ENCODE measurements at regions not wholly inside any gene's neighbourhood (a gene's known extent, or its start where the extent isn't known, plus 50 kb on each side); places are given as distances from the start of the nearest gene placed in this dataset.
A peak's percentile ranks its signal among the peaks of the same experiment; 100 is the strongest.

- H3K27ac ChIP-seq (ENCODE audit: low read depth, low read length, poor library complexity, severe bottlenecking) = no peak overlapping the region
- no peak for DNase-seq (ENCODE audit: low spot score)
- intact Hi-C loops (cut with micrococcal nuclease; ENCODE audit: unreplicated experiment) = loop anchor here (5.0 kb wide), 1 partner anchor 50 kb away; no protein-coding TSS in a partner anchor
- H3K9me3 ChIP-seq (ENCODE audit: low read depth, low read length, poor library complexity, severe bottlenecking) = peaks cover 9% of the 10 kb centered on the region
- H3K27me3 ChIP-seq (replicated peaks; ENCODE audit: insufficient read depth, low read depth, low read length, poor library complexity) = no peaks in the 10 kb centered on the region
- TF ChIP-seq EZH2 (IDR thresholded peaks at IDR 0.05; ENCODE audit: borderline replicate concordance, low read depth, low read length, poor library complexity, severe bottlenecking) = no peak
- TF ChIP-seq CTCF (conservative IDR thresholded peaks at IDR 0.05; ENCODE audit: low read depth, low read length) = no peak
- BruUV-seq (replicated peaks) = no TSS peak
- H3K4me1 ChIP-seq (ENCODE audit: insufficient read depth, low read length, poor library complexity, severe bottlenecking) = no peaks in the 10 kb centered on the region
- ChIA-PET POLR2A (ENCODE audit: low non-redundant PET) (no interaction called here), CTCF (no interaction called here)
- H3K4me3 ChIP-seq (ENCODE audit: low read depth, low read length, poor library complexity, severe bottlenecking) = no peak overlapping the region
- no peaks in the 10 kb centered on the region for H3K36me3 ChIP-seq (ENCODE audit: insufficient read depth, low read length, poor library complexity, severe bottlenecking)
Observed at GRCh38 chr10:47151920-47152319, 148.1 kb upstream of the GDF10 start.

GRCh38 chr10:47152861-47153349 is 147.1 kb upstream of the GDF10 start:
- H3K36me3 ChIP-seq (ENCODE audit: insufficient read depth, low read length, poor library complexity, severe bottlenecking) = no peaks in the 10 kb centered on the region
- no peaks in the 10 kb centered on the region for H3K27me3 ChIP-seq (replicated peaks; ENCODE audit: insufficient read depth, low read depth, low read length, poor library complexity)
- no peak overlapping the region for H3K4me3 ChIP-seq (ENCODE audit: low read depth, low read length, poor library complexity, severe bottlenecking)
- ChIA-PET CTCF (no interaction called here), POLR2A (ENCODE audit: low non-redundant PET) (no interaction called here)
- BruUV-seq (replicated peaks) = no TSS peak
- intact Hi-C loops (cut with micrococcal nuclease; ENCODE audit: unreplicated experiment) = loop anchor here (5.0 kb wide), 1 partner anchor 51 kb away; no protein-coding TSS in a partner anchor
- peak; percentile 32; the same call in 1 of the 2 replicates for TF ChIP-seq CTCF (conservative IDR thresholded peaks at IDR 0.05; ENCODE audit: low read depth, low read length)
- TF ChIP-seq EZH2 (IDR thresholded peaks at IDR 0.05; ENCODE audit: borderline replicate concordance, low read depth, low read length, poor library complexity, severe bottlenecking) = no peak
- DNase-seq (ENCODE audit: low spot score) = no peak
- H3K9me3 ChIP-seq (ENCODE audit: low read depth, low read length, poor library complexity, severe bottlenecking) = peaks cover 9% of the 10 kb centered on the region
- no peak overlapping the region for H3K27ac ChIP-seq (ENCODE audit: low read depth, low read length, poor library complexity, severe bottlenecking)
- H3K4me1 ChIP-seq (ENCODE audit: insufficient read depth, low read length, poor library complexity, severe bottlenecking) = no peaks in the 10 kb centered on the region

GRCh38 chr10:47154762-47155161 is 145.2 kb upstream of the GDF10 start:
- POLR2A ChIA-PET (ENCODE audit: low non-redundant PET) = no interaction called here
- no peak overlapping the region for H3K27ac ChIP-seq (ENCODE audit: low read depth, low read length, poor library complexity, severe bottlenecking)
- peaks cover 9% of the 10 kb centered on the region for H3K9me3 ChIP-seq (ENCODE audit: low read depth, low read length, poor library complexity, severe bottlenecking)
- no peak for DNase-seq (ENCODE audit: low spot score)
- no peaks in the 10 kb centered on the region for H3K4me1 ChIP-seq (ENCODE audit: insufficient read depth, low read length, poor library complexity, severe bottlenecking)
- no peak for TF ChIP-seq EZH2 (IDR thresholded peaks at IDR 0.05; ENCODE audit: borderline replicate concordance, low read depth, low read length, poor library complexity, severe bottlenecking)
- intact Hi-C loops (cut with micrococcal nuclease; ENCODE audit: unreplicated experiment) = loop anchor here (5.0 kb wide), 1 partner anchor 52 kb away; no protein-coding TSS in a partner anchor
- no TSS peak for BruUV-seq (replicated peaks)
- no peaks in the 10 kb centered on the region for H3K36me3 ChIP-seq (ENCODE audit: insufficient read depth, low read length, poor library complexity, severe bottlenecking)
- no peaks in the 10 kb centered on the region for H3K27me3 ChIP-seq (replicated peaks; ENCODE audit: insufficient read depth, low read depth, low read length, poor library complexity)
- H3K4me3 ChIP-seq (ENCODE audit: low read depth, low read length, poor library complexity, severe bottlenecking) = no peak overlapping the region
- CTCF ChIA-PET = no interaction called here

GRCh38 chr10:47156873-47157272 is 143.1 kb upstream of the GDF10 start:
- intact Hi-C loops (cut with micrococcal nuclease; ENCODE audit: unreplicated experiment) = no loop called here
- Histone ChIP-seq H3K4me3 (ENCODE audit: low read depth, low read length, poor library complexity, severe bottlenecking) (no peak overlapping the region), H3K4me1 (ENCODE audit: insufficient read depth, low read length, poor library complexity, severe bottlenecking) (no peaks in the 10 kb centered on the region), H3K36me3 (ENCODE audit: insufficient read depth, low read length, poor library complexity, severe bottlenecking) (no peaks in the 10 kb centered on the region), H3K9me3 (ENCODE audit: low read depth, low read length, poor library complexity, severe bottlenecking) (peaks cover 9% of the 10 kb centered on the region), H3K27ac (ENCODE audit: low read depth, low read length, poor library complexity, severe bottlenecking) (no peak overlapping the region), H3K27me3 (replicated peaks; ENCODE audit: insufficient read depth, low read depth, low read length, poor library complexity) (no peaks in the 10 kb centered on the region)
- TF ChIP-seq CTCF (conservative IDR thresholded peaks at IDR 0.05; ENCODE audit: low read depth, low read length) (no peak), EZH2 (IDR thresholded peaks at IDR 0.05; ENCODE audit: borderline replicate concordance, low read depth, low read length, poor library complexity, severe bottlenecking) (no peak)
- ChIA-PET POLR2A (ENCODE audit: low non-redundant PET) (no interaction called here), CTCF (no interaction called here)
- BruUV-seq (replicated peaks) = no TSS peak
- DNase-seq (ENCODE audit: low spot score) = no peak
